ENCODE measurements at regions not wholly inside any gene's neighbourhood (a gene's known extent, or its start where the extent isn't known, plus 50 kb on each side); places are given as distances from the start of the nearest gene placed in this dataset.

- Histone ChIP-seq H3K79me2 (ENCODE audit: insufficient read depth) (no peaks in the 10 kb centered on the region), H3K9me3 (ENCODE audit: low read depth) (no peaks in the 10 kb centered on the region), H3F3A (ENCODE audit: insufficient read depth) (no peaks in the 10 kb centered on the region), H3K4me1 (ENCODE audit: insufficient read depth) (no peaks in the 10 kb centered on the region), H2AFZ (no peak overlapping the region), H3K4me2 (ENCODE audit: unreplicated experiment) (no peak overlapping the region), H3K27ac (no peak overlapping the region), H3K9me2 (ENCODE audit: insufficient read depth) (no peaks in the 10 kb centered on the region), H3K9ac (no peak overlapping the region), H3K36me3 (ENCODE audit: low read depth) (no peaks in the 10 kb centered on the region), H4K20me1 (ENCODE audit: insufficient read depth) (no peaks in the 10 kb centered on the region), H3K27me3 (replicated peaks; ENCODE audit: insufficient read depth) (no peaks in the 10 kb centered on the region), H3K4me3 (no peak overlapping the region)
- in situ Hi-C loops (cut with MboI) = no loop called here
- TF ChIP-seq EZH2phosphoT487 (IDR thresholded peaks at IDR 0.05; ENCODE audit: insufficient read depth, low read depth) = no peak
- TF ChIP-seq EZH2 (IDR thresholded peaks at IDR 0.05; ENCODE audit: insufficient read depth, poor library complexity, severe bottlenecking) = no peak
- no peak for DNase-seq
Observed at GRCh38 chr13:105097521-105097920, 1437.9 kb downstream of the EFNB2 start.

GRCh38 chr13:105089858-105090643, 1445.4 kb downstream of the EFNB2 start:
- no peaks in the 10 kb centered on the region for H3K9me3 ChIP-seq (ENCODE audit: low read depth)
- DNase-seq = no peak

GRCh38 chr13:105087945-105088344, 1447.5 kb downstream of the EFNB2 start:
- 21 to 22% methylated on average over 4 of the region's 4 CpGs for WGBS, 2 experiments (ENCODE audit: low coverage in 1 of 2, low lambda C conversion rate in 2 of 2, missing lambda C conversion rate in 2 of 2)

More at GRCh38 chr13:105089858-105090643, 1445.4 kb downstream of the EFNB2 start:
- Histone ChIP-seq H3K4me3 (no peak overlapping the region), H3K9me2 (ENCODE audit: insufficient read depth) (no peaks in the 10 kb centered on the region), H3K4me1 (ENCODE audit: insufficient read depth) (no peaks in the 10 kb centered on the region), H2AFZ (no peak overlapping the region), H4K20me1 (ENCODE audit: insufficient read depth) (no peaks in the 10 kb centered on the region), H3K27me3 (replicated peaks; ENCODE audit: insufficient read depth) (no peaks in the 10 kb centered on the region), H3K27ac (no peak overlapping the region), H3K4me2 (ENCODE audit: unreplicated experiment) (no peak overlapping the region), H3K9ac (no peak overlapping the region), H3F3A (ENCODE audit: insufficient read depth) (no peaks in the 10 kb centered on the region), H3K79me2 (ENCODE audit: insufficient read depth) (no peaks in the 10 kb centered on the region), H3K36me3 (ENCODE audit: low read depth) (no peaks in the 10 kb centered on the region)
- WGBS, 2 experiments (ENCODE audit: low coverage in 1 of 2, low lambda C conversion rate in 2 of 2, missing lambda C conversion rate in 2 of 2) = 9 to 16% methylated on average over 4 of the region's 4 CpGs
- in situ Hi-C loops (cut with MboI) = no loop called here
- TF ChIP-seq EZH2phosphoT487 (IDR thresholded peaks at IDR 0.05; ENCODE audit: insufficient read depth, low read depth) = no peak
- no peak for TF ChIP-seq EZH2 (IDR thresholded peaks at IDR 0.05; ENCODE audit: insufficient read depth, poor library complexity, severe bottlenecking)

GRCh38 chr13:105084931-105085330, 1450.5 kb downstream of the EFNB2 start:
- Histone ChIP-seq H3K27ac (no peak overlapping the region), H2AFZ (no peak overlapping the region), H3K9me2 (ENCODE audit: insufficient read depth) (no peaks in the 10 kb centered on the region), H3K36me3 (ENCODE audit: low read depth) (no peaks in the 10 kb centered on the region), H3K27me3 (replicated peaks; ENCODE audit: insufficient read depth) (no peaks in the 10 kb centered on the region), H4K20me1 (ENCODE audit: insufficient read depth) (no peaks in the 10 kb centered on the region), H3K9me3 (ENCODE audit: low read depth) (no peaks in the 10 kb centered on the region), H3K4me1 (ENCODE audit: insufficient read depth) (no peaks in the 10 kb centered on the region), H3K9ac (no peak overlapping the region), H3K4me3 (no peak overlapping the region), H3K79me2 (ENCODE audit: insufficient read depth) (no peaks in the 10 kb centered on the region), H3K4me2 (ENCODE audit: unreplicated experiment) (no peak overlapping the region), H3F3A (ENCODE audit: insufficient read depth) (no peaks in the 10 kb centered on the region)
- no peak for DNase-seq
- no peak for TF ChIP-seq EZH2phosphoT487 (IDR thresholded peaks at IDR 0.05; ENCODE audit: insufficient read depth, low read depth)
- no peak for TF ChIP-seq EZH2 (IDR thresholded peaks at IDR 0.05; ENCODE audit: insufficient read depth, poor library complexity, severe bottlenecking)
- WGBS, 2 experiments (ENCODE audit: low coverage in 1 of 2, low lambda C conversion rate in 2 of 2, missing lambda C conversion rate in 2 of 2) = 56 to 65% methylated on average over 5 of the region's 5 CpGs
- in situ Hi-C loops (cut with MboI) = no loop called here

More at GRCh38 chr13:105087945-105088344, 1447.5 kb downstream of the EFNB2 start:
- no peak overlapping the region for H2AFZ ChIP-seq
- H3K27me3 ChIP-seq (replicated peaks; ENCODE audit: insufficient read depth) = no peaks in the 10 kb centered on the region
- no peaks in the 10 kb centered on the region for H3F3A ChIP-seq (ENCODE audit: insufficient read depth)
- no peaks in the 10 kb centered on the region for H3K9me2 ChIP-seq (ENCODE audit: insufficient read depth)
- no peak overlapping the region for H3K4me2 ChIP-seq (ENCODE audit: unreplicated experiment)
- H4K20me1 ChIP-seq (ENCODE audit: insufficient read depth) = no peaks in the 10 kb centered on the region
- H3K4me3 ChIP-seq = no peak overlapping the region
- no peak for TF ChIP-seq EZH2phosphoT487 (IDR thresholded peaks at IDR 0.05; ENCODE audit: insufficient read depth, low read depth)
- no peak for TF ChIP-seq EZH2 (IDR thresholded peaks at IDR 0.05; ENCODE audit: insufficient read depth, poor library complexity, severe bottlenecking)
- H3K79me2 ChIP-seq (ENCODE audit: insufficient read depth) = no peaks in the 10 kb centered on the region
- no peaks in the 10 kb centered on the region for H3K36me3 ChIP-seq (ENCODE audit: low read depth)
- H3K27ac ChIP-seq = no peak overlapping the region
- in situ Hi-C loops (cut with MboI) = no loop called here
- no peaks in the 10 kb centered on the region for H3K4me1 ChIP-seq (ENCODE audit: insufficient read depth)
- H3K9ac ChIP-seq = no peak overlapping the region
- H3K9me3 ChIP-seq (ENCODE audit: low read depth) = no peaks in the 10 kb centered on the region
- DNase-seq = no peak
